CD4-positive, alpha-beta T cell treated with Interleukin-6 at 100 ng/mL for 8 hours (primary cell): ENCODE measurements at regions not wholly inside any gene's neighbourhood (a gene's known extent, or its start where the extent isn't known, plus 50 kb on each side); places are given as distances from the start of the nearest gene placed in this dataset.
"Not testable (repeated sequence)": the region's sequence is repeated elsewhere in the genome, so short reads cannot be mapped to it uniquely, and the experiment has no call there.

Experiments
- DNase-seq: peaks from one replicate; pipeline ENCODE4 v3.0.0-alpha.2; 2020; ENCODE audit warnings: mixed read lengths, low spot score

GRCh38 chr1:88472714-88473113 lies 211.4 kb upstream of the PKN2 start:
- DNase-seq, result no peak

- no peak for DNase-seq
Measured at GRCh38 chr1:88474555-88475304, 209.3 kb upstream of the PKN2 start.

GRCh38 chr1:88484881-88485280 lies 199.2 kb upstream of the PKN2 start:
- DNase-seq, result no peak

- DNase-seq, result no peak
Measured at GRCh38 chr1:88488237-88488636, 195.8 kb upstream of the PKN2 start.

- no peak for DNase-seq
Measured at GRCh38 chr1:88490676-88491075, 193.4 kb upstream of the PKN2 start.

- DNase-seq, result no peak
Measured at GRCh38 chr1:88499671-88500070, 184.4 kb upstream of the PKN2 start.

- DNase-seq, result no peak
Measured at GRCh38 chr1:88502886-88503285, 181.2 kb upstream of the PKN2 start.

GRCh38 chr1:88503646-88504045 lies 180.4 kb upstream of the PKN2 start:
- DNase-seq, result no peak

GRCh38 chr1:88504601-88505000 lies 179.5 kb upstream of the PKN2 start:
- DNase-seq, result no peak

GRCh38 chr1:88509379-88509778 lies 174.7 kb upstream of the PKN2 start:
- DNase-seq, result no peak

- no peak for DNase-seq
Measured at GRCh38 chr1:88514544-88515060, 169.5 kb upstream of the PKN2 start.

- DNase-seq, result not testable (repeated sequence)
Measured at GRCh38 chr1:88517499-88517898, 166.6 kb upstream of the PKN2 start.

- DNase-seq, result no peak
Measured at GRCh38 chr1:88519156-88519555, 164.9 kb upstream of the PKN2 start.

GRCh38 chr1:88523854-88524528 lies 160.1 kb upstream of the PKN2 start:
- no peak for DNase-seq

- DNase-seq, result no peak
Measured at GRCh38 chr1:88526456-88526855, 157.6 kb upstream of the PKN2 start.

GRCh38 chr1:88528792-88529191 lies 155.3 kb upstream of the PKN2 start:
- DNase-seq, result no peak

GRCh38 chr1:88529581-88529980 lies 154.5 kb upstream of the PKN2 start:
- no peak for DNase-seq

- DNase-seq, result no peak
Measured at GRCh38 chr1:88530246-88530645, 153.8 kb upstream of the PKN2 start.

- no peak for DNase-seq
Measured at GRCh38 chr1:88537787-88538186, 146.3 kb upstream of the PKN2 start.

GRCh38 chr1:88538222-88538899 lies 145.7 kb upstream of the PKN2 start:
- no peak for DNase-seq

GRCh38 chr1:88540255-88540654 lies 143.8 kb upstream of the PKN2 start:
- DNase-seq, result no peak

- DNase-seq, result no peak
Measured at GRCh38 chr1:88541596-88541995, 142.5 kb upstream of the PKN2 start.

- DNase-seq, result no peak
Measured at GRCh38 chr1:88544195-88544594, 139.9 kb upstream of the PKN2 start.
